ENCODE measurements at regions not wholly inside any gene's neighbourhood (a gene's known extent, or its start where the extent isn't known, plus 50 kb on each side); places are given as distances from the start of the nearest gene placed in this dataset.

- Histone ChIP-seq H3K18ac (ENCODE audit: insufficient read length, low read depth, low read length) (no peak overlapping the region), H3K79me1 (ENCODE audit: insufficient read depth, low read depth, low read length, poor library complexity, severe bottlenecking) (no peaks in the 10 kb centered on the region), H4K5ac (ENCODE audit: insufficient read length, low read depth, low read length) (no peak overlapping the region), H4K20me1 (ENCODE audit: control insufficient read depth, insufficient read depth, insufficient read length) (no peaks in the 10 kb centered on the region), H2BK120ac (ENCODE audit: low read depth, low read length, poor library complexity, severe bottlenecking) (no peak overlapping the region), H4K8ac (replicated peaks; ENCODE audit: insufficient read length, low read depth, low read length) (no peak overlapping the region), H2BK12ac (ENCODE audit: insufficient read length, low read depth, low read length) (no peak overlapping the region), H3K4me1 (ENCODE audit: insufficient read depth, low read length) (no peaks in the 10 kb centered on the region), H3T11ph (ENCODE audit: low read length) (no peak overlapping the region), H3K27ac (ENCODE audit: insufficient read length, low read depth, low read length) (no peak overlapping the region), H3K56ac (ENCODE audit: insufficient read length, low read depth, low read length) (no peak overlapping the region), H2AK5ac (ENCODE audit: insufficient read length, low read length) (no peak overlapping the region), H3K4me2 (ENCODE audit: insufficient read depth, insufficient read length, low read length) (no peak overlapping the region), H3K4ac (ENCODE audit: low read depth, low read length) (no peak overlapping the region), H2BK15ac (ENCODE audit: low read depth, low read length) (no peak overlapping the region), H3K27me3 (ENCODE audit: insufficient read depth, low read length) (no peaks in the 10 kb centered on the region), H3K79me2 (ENCODE audit: insufficient read depth, low read length) (no peaks in the 10 kb centered on the region), H3K14ac (ENCODE audit: insufficient read depth, low read length) (no peak overlapping the region), H4K91ac (ENCODE audit: insufficient read length, low read depth, low read length) (no peak overlapping the region), H2BK20ac (ENCODE audit: low read depth, low read length, poor library complexity, severe bottlenecking) (no peak overlapping the region), H3K9ac (ENCODE audit: extremely low read depth, insufficient read length, low read length) (no peak overlapping the region), H3K23me2 (ENCODE audit: insufficient read length, low read depth, low read length, poor library complexity, severe bottlenecking) (no peaks in the 10 kb centered on the region), H3K9me3 (ENCODE audit: control insufficient read depth, low read depth, low read length) (no peaks in the 10 kb centered on the region), H2AFZ (ENCODE audit: low read length) (no peak overlapping the region), H3K23ac (ENCODE audit: insufficient read length, low read depth, low read length) (no peak overlapping the region), H2BK5ac (ENCODE audit: insufficient read length, low read length) (no peak overlapping the region)
- Mint-ChIP-seq H3K9me3 (no peaks in the 10 kb centered on the region), H3K27ac (no peak overlapping the region), H3K36me3 (ENCODE audit: insufficient read depth in 1 of 3, low read depth in 3 of 3) (no peaks in the 10 kb centered on the region; a peak in 1 of 7 replicates), H3K27me3 (ENCODE audit: low read depth) (no peaks in the 10 kb centered on the region), H3K4me1 (peaks cover 28 to 32% of the 10 kb centered on the region in 2 experiments), H3K4me3 (no peak overlapping the region)
- TF ChIP-seq CTCF (conservative IDR thresholded peaks at IDR 0.05), result no peak
- WGBS (ENCODE audit: extremely low coverage, insufficient read length, low lambda C conversion rate), result no CpG with 5 or more reads among the region's 5 CpGs
- no peak for DNase-seq
Observed at GRCh38 chr20:12593342-12593873, 415.4 kb upstream of the SPTLC3 start.
